ENCODE measurements at regions not wholly inside any gene's neighbourhood (a gene's known extent, or its start where the extent isn't known, plus 50 kb on each side); places are given as distances from the start of the nearest gene placed in this dataset.

DNA sequence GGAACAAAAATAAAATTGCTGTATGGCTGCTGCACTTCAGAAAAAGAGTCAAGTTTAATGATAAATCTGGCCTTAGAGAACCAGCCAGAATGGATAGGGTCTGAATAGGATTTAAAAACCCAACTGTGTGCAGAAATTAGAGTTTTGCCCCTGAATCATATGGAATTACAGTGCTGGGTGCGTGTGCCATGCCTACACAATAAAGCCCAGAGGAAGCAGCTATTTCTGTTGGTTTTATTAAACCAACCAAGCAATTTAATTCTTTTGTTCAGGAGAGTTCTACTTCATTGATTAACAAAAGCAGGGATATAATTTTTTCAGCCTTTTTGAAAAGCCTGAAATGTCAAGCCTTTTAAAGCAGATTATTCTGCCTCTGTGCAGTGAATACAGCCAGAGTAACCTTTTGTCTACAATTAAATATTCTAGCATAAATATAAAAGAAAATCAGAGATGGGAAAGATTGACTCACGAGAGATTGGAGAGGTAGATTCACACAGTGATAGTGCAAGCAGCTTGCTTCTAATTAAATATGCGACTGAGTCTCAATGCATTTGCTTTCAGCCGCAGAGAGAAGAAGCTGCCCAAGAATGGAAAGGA, 66.7 kb upstream of the DNAJC19 start:
- Histone ChIP-seq H3K9me3 (ENCODE audit: low read depth, low read length) (no peaks in the 10 kb centered on the region), H3K4me3 (ENCODE audit: insufficient read depth, low read length) (no peak overlapping the region), H3K27me3 (ENCODE audit: insufficient read depth, low read length) (no peaks in the 10 kb centered on the region), H3K4me2 (ENCODE audit: insufficient read depth, low read length) (no peak overlapping the region), H3K27ac (ENCODE audit: low read depth, low read length) (no peak overlapping the region), H4K20me1 (ENCODE audit: insufficient read depth, low read length) (no peaks in the 10 kb centered on the region), H3K36me3 (ENCODE audit: insufficient read depth, low read length) (no peaks in the 10 kb centered on the region), H3K4me1 (ENCODE audit: insufficient read depth, low read length) (no peaks in the 10 kb centered on the region), H2AFZ (ENCODE audit: low read length) (no peak overlapping the region), H3K79me2 (ENCODE audit: insufficient read depth, low read length) (no peaks in the 10 kb centered on the region)
- TF ChIP-seq, protein P1, sequence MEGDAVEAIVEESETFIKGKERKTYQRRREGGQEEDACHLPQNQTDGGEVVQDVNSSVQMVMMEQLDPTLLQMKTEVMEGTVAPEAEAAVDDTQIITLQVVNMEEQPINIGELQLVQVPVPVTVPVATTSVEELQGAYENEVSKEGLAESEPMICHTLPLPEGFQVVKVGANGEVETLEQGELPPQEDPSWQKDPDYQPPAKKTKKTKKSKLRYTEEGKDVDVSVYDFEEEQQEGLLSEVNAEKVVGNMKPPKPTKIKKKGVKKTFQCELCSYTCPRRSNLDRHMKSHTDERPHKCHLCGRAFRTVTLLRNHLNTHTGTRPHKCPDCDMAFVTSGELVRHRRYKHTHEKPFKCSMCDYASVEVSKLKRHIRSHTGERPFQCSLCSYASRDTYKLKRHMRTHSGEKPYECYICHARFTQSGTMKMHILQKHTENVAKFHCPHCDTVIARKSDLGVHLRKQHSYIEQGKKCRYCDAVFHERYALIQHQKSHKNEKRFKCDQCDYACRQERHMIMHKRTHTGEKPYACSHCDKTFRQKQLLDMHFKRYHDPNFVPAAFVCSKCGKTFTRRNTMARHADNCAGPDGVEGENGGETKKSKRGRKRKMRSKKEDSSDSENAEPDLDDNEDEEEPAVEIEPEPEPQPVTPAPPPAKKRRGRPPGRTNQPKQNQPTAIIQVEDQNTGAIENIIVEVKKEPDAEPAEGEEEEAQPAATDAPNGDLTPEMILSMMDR (IDR thresholded peaks at IDR 0.05; ENCODE audit: extremely low read depth, low read depth, low read length), result no peak
- DNase-seq (ENCODE audit: insufficient read length, low spot score, missing footprints), result no peak

DNA sequence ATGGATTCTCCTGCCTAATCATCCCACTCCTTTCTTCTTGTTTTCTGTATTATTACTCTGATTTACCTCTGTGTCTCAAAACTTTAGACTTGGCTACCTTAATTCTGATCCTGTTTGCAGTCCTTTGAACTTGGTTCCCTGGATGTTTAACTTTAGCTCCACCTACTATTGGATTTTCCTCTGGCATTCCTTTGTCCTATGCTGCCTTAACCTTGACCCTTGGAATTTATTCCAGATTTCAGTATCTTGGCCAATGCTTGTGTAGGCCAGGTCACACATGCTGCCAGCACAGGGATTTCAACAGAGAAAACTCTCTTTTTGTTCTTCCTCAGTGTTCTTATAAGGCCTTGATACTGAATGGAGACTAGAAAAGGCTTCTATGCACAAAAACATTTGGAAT, 65.0 kb upstream of the DNAJC19 start:
- H3K4me1 ChIP-seq (ENCODE audit: insufficient read depth, low read length), result no peaks in the 10 kb centered on the region
- no peaks in the 10 kb centered on the region for H3K9me3 ChIP-seq (ENCODE audit: low read depth, low read length)
- no peak overlapping the region for H3K4me3 ChIP-seq (ENCODE audit: insufficient read depth, low read length)
- no peak overlapping the region for H3K4me2 ChIP-seq (ENCODE audit: insufficient read depth, low read length)
- no peaks in the 10 kb centered on the region for H3K36me3 ChIP-seq (ENCODE audit: insufficient read depth, low read length)
- no peaks in the 10 kb centered on the region for H3K79me2 ChIP-seq (ENCODE audit: insufficient read depth, low read length)
- no peaks in the 10 kb centered on the region for H4K20me1 ChIP-seq (ENCODE audit: insufficient read depth, low read length)
- DNase-seq (ENCODE audit: insufficient read length, low spot score, missing footprints), result no peak
- TF ChIP-seq, protein P1 (IDR thresholded peaks at IDR 0.05; ENCODE audit: extremely low read depth, low read depth, low read length), result no peak
- H3K27me3 ChIP-seq (ENCODE audit: insufficient read depth, low read length), result no peaks in the 10 kb centered on the region
- H3K27ac ChIP-seq (ENCODE audit: low read depth, low read length), result no peak overlapping the region
- no peak overlapping the region for H2AFZ ChIP-seq (ENCODE audit: low read length)

DNA sequence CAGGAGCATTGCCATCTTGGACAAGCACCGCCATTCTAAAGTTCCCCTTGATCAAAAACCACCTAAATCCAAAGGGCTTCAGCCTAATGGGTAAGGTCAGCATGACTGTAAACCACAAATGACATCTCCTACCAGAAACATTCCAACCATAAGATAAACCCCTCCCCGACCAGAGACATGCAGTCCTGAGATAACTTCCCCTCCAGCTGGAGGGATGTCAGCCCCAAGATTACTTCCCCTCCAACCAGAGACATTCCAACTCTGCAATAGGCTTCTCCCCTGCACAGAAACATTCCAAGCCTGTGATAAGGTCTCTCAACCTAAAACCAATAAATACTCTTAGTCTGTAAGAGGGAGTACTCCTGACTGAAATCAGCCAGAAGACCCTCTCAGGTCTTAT, 62.7 kb upstream of the DNAJC19 start:
- no peaks in the 10 kb centered on the region for H3K9me3 ChIP-seq (ENCODE audit: low read depth, low read length)
- no peaks in the 10 kb centered on the region for H3K36me3 ChIP-seq (ENCODE audit: insufficient read depth, low read length)
- H3K4me3 ChIP-seq (ENCODE audit: insufficient read depth, low read length), result no peak overlapping the region
- H3K79me2 ChIP-seq (ENCODE audit: insufficient read depth, low read length), result no peaks in the 10 kb centered on the region
- no peaks in the 10 kb centered on the region for H4K20me1 ChIP-seq (ENCODE audit: insufficient read depth, low read length)
- H3K27me3 ChIP-seq (ENCODE audit: insufficient read depth, low read length), result no peaks in the 10 kb centered on the region
- no peak overlapping the region for H2AFZ ChIP-seq (ENCODE audit: low read length)
- TF ChIP-seq, protein P1 (IDR thresholded peaks at IDR 0.05; ENCODE audit: extremely low read depth, low read depth, low read length), result no peak
- no peak overlapping the region for H3K27ac ChIP-seq (ENCODE audit: low read depth, low read length)
- H3K4me1 ChIP-seq (ENCODE audit: insufficient read depth, low read length), result no peaks in the 10 kb centered on the region
- no peak for DNase-seq (ENCODE audit: insufficient read length, low spot score, missing footprints)
- H3K4me2 ChIP-seq (ENCODE audit: insufficient read depth, low read length), result no peak overlapping the region

DNA sequence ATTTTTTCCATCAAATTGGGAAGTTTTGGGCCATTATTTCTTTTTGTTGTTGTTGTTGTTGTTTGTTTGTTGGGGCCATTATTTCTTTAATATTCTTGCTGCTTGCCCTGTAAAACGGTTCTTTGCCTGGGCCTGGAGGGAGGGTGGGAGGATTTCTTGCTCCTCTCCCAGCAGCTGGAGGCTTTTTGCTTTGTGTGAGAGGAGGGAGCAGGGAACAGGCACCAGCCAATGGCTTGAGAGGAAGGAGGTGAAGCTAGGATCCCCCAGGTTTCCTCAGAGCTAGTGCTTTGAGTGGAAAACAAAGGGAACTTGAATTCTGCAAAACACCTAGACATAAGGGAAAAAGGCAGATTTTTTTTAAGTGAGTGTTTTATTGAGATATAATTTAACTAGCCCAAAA, 61.2 kb upstream of the DNAJC19 start:
- H3K27ac ChIP-seq (ENCODE audit: low read depth, low read length), result no peak overlapping the region
- no peaks in the 10 kb centered on the region for H3K27me3 ChIP-seq (ENCODE audit: insufficient read depth, low read length)
- H3K4me3 ChIP-seq (ENCODE audit: insufficient read depth, low read length), result no peak overlapping the region
- H3K4me2 ChIP-seq (ENCODE audit: insufficient read depth, low read length), result no peak overlapping the region
- no peaks in the 10 kb centered on the region for H3K36me3 ChIP-seq (ENCODE audit: insufficient read depth, low read length)
- no peaks in the 10 kb centered on the region for H4K20me1 ChIP-seq (ENCODE audit: insufficient read depth, low read length)
- no peak for DNase-seq (ENCODE audit: insufficient read length, low spot score, missing footprints)
- no peak overlapping the region for H2AFZ ChIP-seq (ENCODE audit: low read length)
- H3K79me2 ChIP-seq (ENCODE audit: insufficient read depth, low read length), result no peaks in the 10 kb centered on the region
- H3K4me1 ChIP-seq (ENCODE audit: insufficient read depth, low read length), result no peaks in the 10 kb centered on the region
- TF ChIP-seq, protein P1 (IDR thresholded peaks at IDR 0.05; ENCODE audit: extremely low read depth, low read depth, low read length), result no peak
- H3K9me3 ChIP-seq (ENCODE audit: low read depth, low read length), result no peaks in the 10 kb centered on the region

Data from osteoblast (primary cell).